Upper lobe of left lung (tissue), 6 donors: ENCODE measurements at regions not wholly inside any gene's neighbourhood (a gene's known extent, or its start where the extent isn't known, plus 50 kb on each side); places are given as distances from the start of the nearest gene placed in this dataset.
A peak's percentile ranks its signal among the peaks of the same experiment; 100 is the strongest.

Source experiments
- ATAC-seq, 2 donors: fragments of 200-7000 bp; cut with Tn5 transposase; one replicate each; pipeline ENCODE4 v1.9.1; 2022; ENCODE audit warnings: mild to moderate bottlenecking in 2 of 2, moderate library complexity in 2 of 2; ENCODE audit not compliant: low FRiP score in 2 of 2
- DNase-seq, 2 donors: peaks; one replicate each; pipeline ENCODE4 v3.0.0-alpha.2; 2019 to 2020
- H3K27ac ChIP-seq, 4 donors: fragments of 200-600 bp; sonication (generic); one replicate each; pipeline ENCODE4 v1.5.1; 2016 to 2019
- H3K27me3 ChIP-seq, 4 donors: fragments of 200-600 bp; sonication (generic); one replicate each; pipeline ENCODE4 v1.5.1; 2017 to 2019
- H3K36me3 ChIP-seq, 4 donors: fragments of 200-600 bp; sonication (generic); one replicate each; pipeline ENCODE4 v1.5.1; 2016 to 2019
- H3K4me1 ChIP-seq, 4 donors: fragments of 200-600 bp; sonication (generic); one replicate each; pipeline ENCODE4 v1.5.1; 2018 to 2019
- H3K4me3 ChIP-seq, 4 donors: fragments of 200-600 bp; sonication (generic); one replicate each; pipeline ENCODE4 v1.5.1; 2017 to 2019; ENCODE audit warnings: mild to moderate bottlenecking in 2 of 4, moderate library complexity in 1 of 4
- H3K9me3 ChIP-seq, 4 donors: fragments of 200-600 bp; sonication (generic); one replicate each; pipeline ENCODE4 v1.5.1; 2018 to 2019
- CTCF ChIP-seq, 6 experiments: fragments of 450-650 bp in 4 of 6; fragments of 200-600 bp in 2 of 6; sonication (generic) in 2 of 6; IDR thresholded peaks; one replicate each; pipeline ENCODE4 v1.5.1; 2016 to 2019; ENCODE audit warnings: antibody characterized with exemption in 6 of 6
- EP300 ChIP-seq, 4 donors: sonication (generic); formaldehyde crosslinking; IDR thresholded peaks; one replicate each; pipeline ENCODE4 v1.5.1; 2017; ENCODE audit warnings: antibody characterized with exemption in 4 of 4, control low read depth in 2 of 4
- POLR2A ChIP-seq, 4 donors: fragments of 450-650 bp; IDR thresholded peaks; one replicate each; pipeline ENCODE4 v1.5.1; 2016 to 2017; ENCODE audit warnings: antibody characterized with exemption in 4 of 4, mild to moderate bottlenecking in 2 of 4
- POLR2AphosphoS5 ChIP-seq, 2 donors: sonication (generic); formaldehyde crosslinking; IDR thresholded peaks; one replicate each; pipeline ENCODE4 v1.5.1; 2017; ENCODE audit warnings: antibody characterized with exemption in 2 of 2
- WGBS, 2 donors: methylation state at CpG; one replicate each; pipeline ENCODE4 v1.1.5; 2017 to 2018; 5-methylcytosine and 5-hydroxymethylcytosine counted together
- donor health status: DM: no; HTN: no; CAD: no; lungs with moderate emphysema.
- donor health status: DM: no; HTN: yes; CAD: no; lungs with severe emphysema.

- no peak for DNase-seq
- no peak overlapping the region for H3K27ac ChIP-seq
- peaks cover 0 to 3% (median under 1%) of the 10 kb centered on the region in 4 donors for H3K4me1 ChIP-seq
- no peak for TF ChIP-seq POLR2A (IDR thresholded peaks at IDR 0.05)
- no peak for TF ChIP-seq CTCF (IDR thresholded peaks at IDR 0.05)
- TF ChIP-seq POLR2AphosphoS5 (IDR thresholded peaks at IDR 0.05), result no peak
- TF ChIP-seq EP300 (IDR thresholded peaks at IDR 0.05), result no peak
- ATAC-seq, result no peak
- H3K9me3 ChIP-seq, result no peaks in the 10 kb centered on the region
- H3K4me3 ChIP-seq, result no peak overlapping the region
- no peaks in the 10 kb centered on the region for H3K27me3 ChIP-seq
- WGBS, 2 donors, result 66 to 71% methylated on average over 8 of the region's 8 CpGs
- H3K36me3 ChIP-seq, result no peaks in the 10 kb centered on the region
Observed at GRCh38 chr4:74654230-74654681, 140.1 kb downstream of the BTC start.

GRCh38 chr4:74656596-74656995, 137.7 kb downstream of the BTC start:
- no peak overlapping the region for H3K4me3 ChIP-seq
- H3K9me3 ChIP-seq, result no peaks in the 10 kb centered on the region
- no peak for TF ChIP-seq EP300 (IDR thresholded peaks at IDR 0.05)
- TF ChIP-seq CTCF (IDR thresholded peaks at IDR 0.05), result no peak
- no peak for TF ChIP-seq POLR2AphosphoS5 (IDR thresholded peaks at IDR 0.05)
- no peak for TF ChIP-seq POLR2A (IDR thresholded peaks at IDR 0.05)
- no peaks in the 10 kb centered on the region for H3K36me3 ChIP-seq
- DNase-seq (no peak), ATAC-seq (no peak)
- H3K4me1 ChIP-seq, result peaks cover 0 to 8% (median 6%) of the 10 kb centered on the region in 4 donors
- no peaks in the 10 kb centered on the region for H3K27me3 ChIP-seq
- no peak overlapping the region for H3K27ac ChIP-seq
- 68% methylated on average over 1 of the region's 1 CpG for WGBS, 2 donors

GRCh38 chr4:74658116-74658515, 136.2 kb downstream of the BTC start:
- DNase-seq, result no peak
- H3K4me1 ChIP-seq, result peaks cover 0 to 8% (median 6%) of the 10 kb centered on the region in 4 donors
- no peaks in the 10 kb centered on the region for H3K9me3 ChIP-seq
- TF ChIP-seq EP300 (IDR thresholded peaks at IDR 0.05) (no peak), CTCF (IDR thresholded peaks at IDR 0.05) (no peak), POLR2AphosphoS5 (IDR thresholded peaks at IDR 0.05) (no peak), POLR2A (IDR thresholded peaks at IDR 0.05) (no peak)
- H3K27me3 ChIP-seq, result no peaks in the 10 kb centered on the region
- no peak overlapping the region for H3K27ac ChIP-seq
- no peak for ATAC-seq
- no peak overlapping the region for H3K4me3 ChIP-seq
- H3K36me3 ChIP-seq, result no peaks in the 10 kb centered on the region
- 60 to 87% methylated on average over 1 of the region's 1 CpG for WGBS, 2 donors

- Histone ChIP-seq H3K4me1 (peaks cover 0 to 8% (median 6%) of the 10 kb centered on the region in 4 donors), H3K4me3 (no peak overlapping the region), H3K36me3 (no peaks in the 10 kb centered on the region), H3K9me3 (no peaks in the 10 kb centered on the region), H3K27ac (peak overlapping the region in 1 of 4 donors; percentile 49), H3K27me3 (no peaks in the 10 kb centered on the region)
- DNase-seq, result peak in 1 of 2 donors; percentile 53
- peak; percentile 82 to 84 for ATAC-seq
- TF ChIP-seq CTCF (IDR thresholded peaks at IDR 0.05) (no peak), POLR2A (IDR thresholded peaks at IDR 0.05) (no peak), POLR2AphosphoS5 (IDR thresholded peaks at IDR 0.05) (peak in 1 of 2 donors; percentile 70), EP300 (IDR thresholded peaks at IDR 0.05) (peak in 1 of 4 donors; percentile 87)
- 57 to 66% methylated on average over 3 of the region's 3 CpGs for WGBS, 2 donors
Observed at GRCh38 chr4:74659576-74660411, 134.5 kb downstream of the BTC start.
